ENCODE measurements at regions not wholly inside any gene's neighbourhood (a gene's known extent, or its start where the extent isn't known, plus 50 kb on each side); places are given as distances from the start of the nearest gene placed in this dataset.
"Not testable (repeated sequence)": the region's sequence is repeated elsewhere in the genome, so short reads cannot be mapped to it uniquely, and the experiment has no call there.

- not testable (repeated sequence) for DNase-seq (ENCODE audit: low spot score)
Observed at GRCh38 chr13:89215319-89215718, 1544.1 kb downstream of the SLITRK5 start.

GRCh38 chr13:89217813-89218212 lies 1546.6 kb downstream of the SLITRK5 start:
- DNase-seq (ENCODE audit: low spot score), result no peak

GRCh38 chr13:89221557-89222158 lies 1550.5 kb downstream of the SLITRK5 start:
- DNase-seq (ENCODE audit: low spot score), result no peak

GRCh38 chr13:89227356-89227755 lies 1556.2 kb downstream of the SLITRK5 start:
- DNase-seq (ENCODE audit: low spot score), result no peak

GRCh38 chr13:89238496-89238895 lies 1567.3 kb downstream of the SLITRK5 start:
- DNase-seq (ENCODE audit: low spot score), result no peak

GRCh38 chr13:89239361-89240127 lies 1568.4 kb downstream of the SLITRK5 start:
- DNase-seq (ENCODE audit: low spot score), result no peak

GRCh38 chr13:89255844-89256406 lies 1584.8 kb downstream of the SLITRK5 start:
- no peak for DNase-seq (ENCODE audit: low spot score)

GRCh38 chr13:89267734-89268133 lies 1596.6 kb downstream of the SLITRK5 start:
- DNase-seq (ENCODE audit: low spot score), result no peak

- no peak for DNase-seq (ENCODE audit: low spot score)
Observed at GRCh38 chr13:89269737-89270136, 1598.6 kb downstream of the SLITRK5 start.

GRCh38 chr13:89270736-89271135 lies 1599.6 kb downstream of the SLITRK5 start:
- no peak for DNase-seq (ENCODE audit: low spot score)

- no peak for DNase-seq (ENCODE audit: low spot score)
Observed at GRCh38 chr13:89279374-89279773, 1608.2 kb downstream of the SLITRK5 start.

- DNase-seq (ENCODE audit: low spot score), result no peak
Observed at GRCh38 chr13:89281331-89281730, 1610.2 kb downstream of the SLITRK5 start.

GRCh38 chr13:89282241-89282640 lies 1611.1 kb downstream of the SLITRK5 start:
- DNase-seq (ENCODE audit: low spot score), result no peak

- no peak for DNase-seq (ENCODE audit: low spot score)
Observed at GRCh38 chr13:89287381-89287780, 1616.2 kb downstream of the SLITRK5 start.

- DNase-seq (ENCODE audit: low spot score), result no peak
Observed at GRCh38 chr13:89294115-89294867, 1623.1 kb downstream of the SLITRK5 start.

GRCh38 chr13:89307278-89307677 lies 1636.1 kb downstream of the SLITRK5 start:
- no peak for DNase-seq (ENCODE audit: low spot score)

- no peak for DNase-seq (ENCODE audit: low spot score)
Observed at GRCh38 chr13:89310943-89311672, 1639.9 kb downstream of the SLITRK5 start.

GRCh38 chr13:89315287-89315686 lies 1644.1 kb downstream of the SLITRK5 start:
- DNase-seq (ENCODE audit: low spot score), result no peak

GRCh38 chr13:89322466-89322865 lies 1651.3 kb downstream of the SLITRK5 start:
- DNase-seq (ENCODE audit: low spot score), result no peak

- no peak for DNase-seq (ENCODE audit: low spot score)
Observed at GRCh38 chr13:89324582-89324981, 1653.4 kb downstream of the SLITRK5 start.

- no peak for DNase-seq (ENCODE audit: low spot score)
Observed at GRCh38 chr13:89343165-89343564, 1672.0 kb downstream of the SLITRK5 start.

- no peak for DNase-seq (ENCODE audit: low spot score)
Observed at GRCh38 chr13:89352384-89352783, 1681.2 kb downstream of the SLITRK5 start.

All from AG08396 (cell line).